GM12872 (cell line): ENCODE measurements at regions not wholly inside any gene's neighbourhood (a gene's known extent, or its start where the extent isn't known, plus 50 kb on each side); places are given as distances from the start of the nearest gene placed in this dataset.

Source experiments
- CTCF ChIP-seq: IDR thresholded peaks from 3 replicates; pipeline ENCODE4 v1.5.1; 2011; ENCODE audit warnings: low read depth, mild to moderate bottlenecking, low read length, moderate library complexity; ENCODE audit not compliant: insufficient read depth

- no peak for TF ChIP-seq CTCF
These were observed 85.7 kb upstream of the ARRDC3 start for GRCh38 chr5:91468651-91469422.

GRCh38 chr5:91464886-91465646, 81.9 kb upstream of the ARRDC3 start:
- no peak for TF ChIP-seq CTCF

- TF ChIP-seq CTCF: no peak
These were observed 74.6 kb upstream of the ARRDC3 start for GRCh38 chr5:91457681-91458058.

GRCh38 chr5:91456928-91457680, 74.0 kb upstream of the ARRDC3 start:
- TF ChIP-seq CTCF: no peak

GRCh38 chr5:91449083-91449482, 66.0 kb upstream of the ARRDC3 start:
- no peak for TF ChIP-seq CTCF

GRCh38 chr5:91443761-91444467, 60.8 kb upstream of the ARRDC3 start:
- no peak for TF ChIP-seq CTCF
